ENCODE measurements at regions not wholly inside any gene's neighbourhood (a gene's known extent, or its start where the extent isn't known, plus 50 kb on each side); places are given as distances from the start of the nearest gene placed in this dataset.
A peak's percentile ranks its signal among the peaks of the same experiment; 100 is the strongest.

DNA sequence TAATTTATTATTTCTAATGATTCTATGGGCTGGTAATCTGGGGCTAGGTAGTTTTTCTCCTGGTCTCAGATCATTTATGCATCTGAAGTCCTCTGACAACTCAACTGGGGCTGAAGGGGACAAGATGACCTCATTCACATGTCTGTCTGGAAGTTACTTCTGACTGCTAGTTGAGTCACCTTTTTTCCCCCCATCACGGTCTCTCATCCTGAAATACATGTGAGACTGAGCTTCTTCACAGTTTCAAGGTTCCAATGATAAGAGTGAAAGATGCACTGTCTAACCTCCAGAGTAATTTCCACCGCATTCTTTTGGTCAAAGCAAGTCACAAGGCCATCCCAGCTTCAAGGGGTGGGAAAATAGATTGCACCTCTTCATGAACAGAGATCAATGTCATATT is 356.7 kb upstream of the RPS6KA3 start:
- no peak for DNase-seq (ENCODE audit: low read depth in 2 of 2)

DNA sequence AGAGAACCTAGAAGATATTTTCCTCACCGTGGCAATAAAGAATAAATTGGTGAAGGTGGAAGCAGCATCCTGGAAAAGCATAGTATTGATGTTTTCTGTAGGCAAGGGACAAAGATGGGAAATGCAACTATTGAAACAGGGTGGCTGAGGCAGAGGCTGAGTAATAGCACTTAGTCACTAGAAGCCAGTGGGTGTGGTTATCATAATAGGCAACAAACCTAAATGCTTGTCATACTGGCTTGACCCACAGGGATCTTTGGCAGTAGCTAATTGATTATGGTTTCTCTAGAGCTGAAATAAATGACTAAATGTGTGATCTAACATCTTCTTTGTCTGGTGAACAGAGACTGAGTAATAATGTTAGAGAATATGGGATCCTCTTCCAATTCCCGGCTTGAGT is 353.6 kb upstream of the RPS6KA3 start:
- no peak for DNase-seq (ENCODE audit: low read depth in 2 of 2)

GRCh38 chrX:20609916-20610415 is 343.3 kb upstream of the RPS6KA3 start:
- DNase-seq (ENCODE audit: low read depth in 2 of 2), result no peak

DNA sequence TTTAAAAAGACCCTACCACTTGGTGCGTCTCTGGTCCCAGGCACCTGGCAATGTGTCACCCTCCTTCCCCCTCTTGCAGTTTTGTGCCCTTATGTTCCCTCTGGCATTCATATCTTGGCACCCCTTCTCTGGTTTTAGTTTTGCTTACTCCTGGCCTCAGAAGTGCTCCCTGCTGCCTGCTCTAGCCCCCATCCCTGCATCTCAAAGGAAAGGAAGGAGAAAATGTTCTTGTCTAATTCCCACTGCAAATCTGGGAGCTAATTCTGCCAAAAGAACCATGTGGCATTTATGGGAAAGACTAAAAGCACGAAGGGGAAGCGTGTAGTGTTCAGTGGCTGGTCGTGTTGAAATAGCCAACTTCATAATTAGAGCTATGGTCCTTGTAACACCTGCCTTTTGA is 340.1 kb upstream of the RPS6KA3 start:
- DNase-seq (ENCODE audit: low read depth in 2 of 2), result no peak

- no peak for DNase-seq (ENCODE audit: low read depth in 2 of 2)
Observed at GRCh38 chrX:20596856-20597255, 330.1 kb upstream of the RPS6KA3 start.

DNA sequence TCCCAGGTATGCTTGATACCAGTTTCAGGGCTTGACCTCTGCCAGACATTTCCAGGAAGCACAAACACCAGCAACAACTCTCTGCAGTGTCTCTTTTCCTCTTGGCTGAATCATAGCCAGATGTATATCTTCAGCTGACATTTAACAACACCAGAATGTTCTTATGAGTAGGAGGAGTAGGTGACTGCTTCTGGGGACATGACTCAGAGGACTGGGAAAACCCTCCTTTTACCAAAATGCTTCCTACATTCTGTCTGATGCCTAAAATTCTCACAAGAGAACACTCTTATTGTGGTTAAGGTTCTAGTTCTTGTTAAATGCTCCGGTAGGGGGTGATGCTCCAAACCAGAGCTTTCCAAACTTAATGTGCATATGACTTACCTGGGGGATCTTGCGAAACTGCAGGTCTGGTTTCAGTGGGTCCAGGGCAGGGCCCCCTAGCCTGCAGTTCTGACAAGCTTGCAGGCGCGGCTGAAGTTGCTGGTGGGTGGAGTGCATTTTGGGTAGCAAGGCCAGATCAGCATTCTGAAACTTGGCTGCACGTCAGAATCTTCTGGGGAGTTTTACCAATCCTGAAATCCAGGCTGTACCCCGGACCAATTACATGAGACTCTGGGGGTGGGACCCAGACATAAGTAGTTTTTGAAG is 329.3 kb upstream of the RPS6KA3 start:
- DNase-seq (ENCODE audit: low read depth in 2 of 2), result no peak

DNA sequence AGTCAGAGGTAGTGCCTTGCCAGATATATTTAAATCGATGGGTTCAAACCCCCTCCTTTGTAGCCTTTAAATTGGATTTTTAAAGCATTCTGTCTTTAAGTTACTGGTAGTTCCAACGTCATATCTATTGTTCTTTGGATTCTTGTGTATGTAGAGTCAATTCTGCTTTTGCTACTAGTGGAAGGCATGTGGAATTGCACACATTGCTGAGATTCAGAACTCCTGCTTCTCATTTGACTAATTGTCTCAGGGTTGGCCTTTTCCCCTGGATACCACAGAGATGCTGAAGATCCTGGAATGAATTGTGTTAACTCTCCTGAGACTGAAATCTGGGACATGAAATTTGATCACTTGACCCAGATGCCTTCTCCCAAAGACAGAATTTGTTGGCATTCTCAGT is 328.3 kb upstream of the RPS6KA3 start:
- no peak for DNase-seq (ENCODE audit: low read depth in 2 of 2)

DNA sequence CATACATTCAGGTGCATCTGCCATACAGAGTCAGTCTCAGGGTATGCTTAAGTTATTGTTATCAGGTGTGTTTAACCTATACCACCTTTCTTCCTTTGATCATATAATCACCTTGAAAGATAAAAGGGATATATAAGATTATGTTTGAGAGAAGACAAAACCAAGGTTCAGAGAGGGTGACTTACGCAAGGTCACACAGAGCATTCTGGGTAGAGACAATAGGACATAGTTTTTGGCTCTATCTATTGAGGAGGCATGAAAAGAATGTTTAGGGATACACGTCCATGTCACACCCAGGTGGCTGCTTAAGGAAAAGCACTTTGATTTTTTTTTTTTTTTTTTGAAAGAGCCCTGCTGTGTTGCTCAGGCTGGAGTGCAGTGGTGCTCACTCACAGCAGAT is 327.1 kb upstream of the RPS6KA3 start:
- no peak for DNase-seq (ENCODE audit: low read depth in 2 of 2)

GRCh38 chrX:20593402-20593801 is 326.7 kb upstream of the RPS6KA3 start:
- DNase-seq (ENCODE audit: low read depth in 2 of 2), result no peak

GRCh38 chrX:20591246-20591645 is 324.5 kb upstream of the RPS6KA3 start:
- DNase-seq (ENCODE audit: low read depth in 2 of 2), result no peak

DNA sequence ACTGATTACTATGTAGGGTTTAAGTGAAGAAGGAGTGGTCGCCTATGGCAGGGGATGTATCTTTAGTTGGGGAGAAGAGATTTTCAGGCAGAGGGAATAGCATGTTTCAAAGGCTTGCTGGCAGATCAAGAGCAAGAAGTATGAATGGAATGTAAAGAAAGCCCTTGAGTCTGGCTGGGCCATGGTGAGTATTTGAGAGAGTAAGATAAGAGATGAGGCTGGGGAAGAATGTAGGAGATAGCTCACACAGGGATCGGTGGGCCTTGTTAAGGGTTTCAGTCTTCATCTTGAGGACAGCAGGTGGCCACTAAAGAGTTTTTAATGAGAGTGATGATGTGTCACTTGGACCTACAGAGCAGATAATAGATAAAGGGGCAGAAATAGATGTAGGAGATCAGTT is 319.1 kb upstream of the RPS6KA3 start:
- DNase-seq (ENCODE audit: low read depth in 2 of 2), result no peak

GRCh38 chrX:20571611-20572010 is 304.9 kb upstream of the RPS6KA3 start:
- DNase-seq (ENCODE audit: low read depth in 2 of 2), result peak; percentile 3 to 4

GRCh38 chrX:20567108-20567507 is 300.4 kb upstream of the RPS6KA3 start:
- no peak for DNase-seq (ENCODE audit: low read depth in 2 of 2)

DNA sequence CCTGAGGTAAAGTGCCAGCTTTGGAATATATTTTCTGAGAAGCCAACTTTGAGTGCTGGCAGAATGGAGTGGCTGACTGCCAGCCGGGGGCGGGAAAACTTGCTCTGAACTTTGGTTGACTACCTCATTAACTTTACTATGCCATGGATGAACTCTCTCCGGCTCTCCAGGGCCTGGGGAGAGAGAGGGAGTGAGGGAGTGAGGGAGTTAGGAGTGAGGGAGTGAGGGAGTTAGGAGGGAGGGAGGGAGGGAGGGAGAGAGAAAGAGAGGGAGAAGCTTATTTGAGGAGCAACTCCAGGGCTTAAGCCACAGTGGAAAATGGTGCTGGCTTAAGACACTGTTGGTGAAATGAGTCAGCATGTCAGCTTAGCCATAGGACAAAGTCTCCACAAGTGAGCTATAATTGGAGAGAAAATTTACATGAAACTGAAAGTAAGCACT is 280.9 kb upstream of the RPS6KA3 start:
- peak in 1 of 2 donors; percentile 5 for DNase-seq (ENCODE audit: low read depth in 2 of 2)

DNA sequence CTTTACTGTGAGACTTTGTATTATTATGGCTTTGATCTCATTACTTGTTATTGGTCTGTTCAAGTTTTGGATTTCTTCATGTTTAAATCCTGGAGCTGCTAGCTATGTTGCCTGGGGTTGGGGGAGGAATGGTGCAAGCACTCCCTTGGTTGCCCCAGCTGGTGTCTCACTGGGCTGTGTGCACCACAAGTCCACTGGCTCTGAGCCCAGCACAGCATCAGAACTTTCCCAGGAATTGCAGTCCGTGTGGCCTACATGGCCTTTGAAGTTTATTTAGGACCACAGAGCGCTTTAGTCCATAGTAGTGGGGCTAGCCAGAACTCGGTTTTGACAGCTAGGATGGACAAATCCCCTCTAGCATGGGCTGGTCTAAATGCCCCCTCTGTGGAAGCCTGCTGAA is 278.8 kb upstream of the RPS6KA3 start:
- DNase-seq (ENCODE audit: low read depth in 2 of 2), result no peak

GRCh38 chrX:20542072-20542471 is 275.4 kb upstream of the RPS6KA3 start:
- no peak for DNase-seq (ENCODE audit: low read depth in 2 of 2)

DNA sequence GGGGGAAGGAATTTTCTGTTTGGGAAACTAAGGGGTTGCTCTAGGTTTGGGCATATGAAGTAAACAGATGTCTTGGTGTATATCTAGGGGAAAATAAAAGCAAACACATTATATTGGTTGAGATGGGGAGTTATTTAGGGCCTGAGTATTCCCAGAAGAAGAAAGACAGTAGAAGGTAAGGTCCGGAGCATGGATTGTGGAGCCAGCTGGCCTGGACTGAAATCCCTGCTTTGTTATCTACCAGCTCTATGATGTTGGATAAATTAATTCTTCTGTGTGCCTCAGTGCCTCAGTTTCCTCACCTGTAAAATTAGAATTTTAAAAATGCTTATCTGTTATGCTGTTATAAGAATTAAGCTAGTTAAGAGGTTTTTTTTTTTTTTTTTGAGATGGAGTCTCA is 272.3 kb upstream of the RPS6KA3 start:
- no peak for DNase-seq (ENCODE audit: low read depth in 2 of 2)

DNA sequence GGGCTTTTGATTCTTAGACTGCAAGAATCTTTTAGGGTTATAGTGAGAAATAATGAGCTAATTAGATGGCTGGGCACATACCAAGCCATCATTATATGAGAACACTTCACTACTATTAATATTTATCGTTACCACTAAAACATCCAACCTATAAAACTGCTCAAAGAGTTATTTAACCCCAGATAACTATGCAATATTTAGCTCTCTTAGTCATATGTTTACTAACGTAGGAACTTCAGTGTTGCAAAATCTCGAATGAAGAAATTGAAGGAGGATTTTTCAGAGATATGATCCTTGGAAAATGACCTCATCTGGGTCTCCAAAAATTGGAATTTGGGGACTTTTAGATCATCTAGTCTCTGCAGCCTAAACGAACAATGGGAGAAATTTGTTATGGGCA is 265.0 kb upstream of the RPS6KA3 start:
- DNase-seq (ENCODE audit: low read depth in 2 of 2), result no peak

GRCh38 chrX:20530406-20530921 is 263.8 kb upstream of the RPS6KA3 start:
- peak; percentile 54 to 69 for DNase-seq (ENCODE audit: low read depth in 2 of 2)

DNA sequence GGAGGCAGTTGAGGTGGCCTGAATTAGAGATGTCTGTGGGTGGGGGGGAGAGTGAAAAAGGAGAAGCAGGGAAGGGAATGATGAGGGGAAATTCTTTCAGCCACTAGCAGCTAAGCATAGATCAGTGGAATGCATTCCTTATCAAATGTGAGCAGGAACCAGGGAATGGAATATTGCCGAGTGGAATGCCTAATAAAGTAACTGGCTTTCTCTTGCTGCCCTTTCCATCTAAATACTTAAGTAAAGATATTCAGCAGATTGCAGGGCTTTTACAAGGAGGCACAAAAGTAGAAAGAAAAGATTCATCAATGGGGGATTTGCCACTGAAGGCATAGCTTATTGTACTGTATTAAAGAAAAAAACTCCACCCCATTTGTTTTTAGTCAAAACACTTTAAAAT is 263.0 kb upstream of the RPS6KA3 start:
- DNase-seq (ENCODE audit: low read depth in 2 of 2), result no peak

DNA sequence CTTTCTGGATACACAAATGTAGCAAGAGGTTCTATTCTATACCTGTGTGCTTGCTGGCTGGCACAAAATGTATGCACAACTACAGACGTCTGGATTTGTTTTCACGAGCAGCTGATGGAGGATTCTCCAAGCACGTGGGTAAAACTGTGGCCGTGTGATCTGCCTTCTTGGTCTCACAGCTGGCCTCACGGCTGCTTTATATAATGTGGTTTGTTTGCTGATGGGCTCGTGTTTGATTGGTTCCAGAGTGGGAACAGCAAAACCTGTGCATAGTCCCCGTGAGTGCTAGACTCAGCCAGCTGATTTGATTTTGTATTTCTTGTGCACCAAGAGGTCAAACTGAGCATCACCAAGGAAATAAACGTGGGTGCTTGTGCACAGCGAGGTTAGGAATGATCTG is 262.6 kb upstream of the RPS6KA3 start:
- DNase-seq (ENCODE audit: low read depth in 2 of 2), result no peak

DNA sequence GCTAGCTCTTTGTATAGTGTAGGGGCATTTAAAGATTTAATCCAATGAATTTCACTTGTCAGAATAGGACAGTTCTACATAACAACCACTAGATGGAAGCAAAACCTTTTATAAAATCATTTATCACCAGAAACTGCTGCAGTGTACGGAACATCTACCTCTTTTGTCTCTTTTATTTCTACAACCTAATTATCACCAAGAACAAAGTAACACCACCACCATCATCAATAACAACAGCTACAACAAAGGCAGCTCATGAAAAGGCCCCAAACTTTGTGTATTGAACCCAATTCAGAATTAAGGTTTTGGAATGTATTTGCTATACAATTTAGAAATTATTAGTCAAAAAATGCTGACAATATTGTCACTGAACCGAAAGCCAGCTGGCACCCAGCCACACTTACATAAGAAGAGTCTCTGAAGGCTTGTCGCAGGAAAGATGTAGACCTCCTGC is 260.9 kb upstream of the RPS6KA3 start:
- peak; percentile 34 to 51 for DNase-seq (ENCODE audit: low read depth in 2 of 2)

GRCh38 chrX:20527041-20527440 is 260.3 kb upstream of the RPS6KA3 start:
- no peak for DNase-seq (ENCODE audit: low read depth in 2 of 2)

Data from lung microvascular endothelial cell (primary cell).